ENCODE measurements at regions not wholly inside any gene's neighbourhood (a gene's known extent, or its start where the extent isn't known, plus 50 kb on each side); places are given as distances from the start of the nearest gene placed in this dataset.
"Not testable (repeated sequence)": the region's sequence is repeated elsewhere in the genome, so short reads cannot be mapped to it uniquely, and the experiment has no call there.

- H3K4me3 Mint-ChIP-seq: no peak overlapping the region
- CTCF ChIA-PET: no interaction called here
- no peak overlapping the region for H3K27ac Mint-ChIP-seq
- no peaks in the 10 kb centered on the region for H3K36me3 Mint-ChIP-seq
- no peaks in the 10 kb centered on the region for H3K4me1 Mint-ChIP-seq
- H3K9me3 Mint-ChIP-seq (ENCODE audit: low read depth): no peaks in the 10 kb centered on the region
- no peak for ATAC-seq
- no peaks in the 10 kb centered on the region for H3K27me3 Mint-ChIP-seq
- no peak for DNase-seq
Measured at GRCh38 chr6:10081957-10082356, 332.9 kb downstream of the TFAP2A start.

DNA sequence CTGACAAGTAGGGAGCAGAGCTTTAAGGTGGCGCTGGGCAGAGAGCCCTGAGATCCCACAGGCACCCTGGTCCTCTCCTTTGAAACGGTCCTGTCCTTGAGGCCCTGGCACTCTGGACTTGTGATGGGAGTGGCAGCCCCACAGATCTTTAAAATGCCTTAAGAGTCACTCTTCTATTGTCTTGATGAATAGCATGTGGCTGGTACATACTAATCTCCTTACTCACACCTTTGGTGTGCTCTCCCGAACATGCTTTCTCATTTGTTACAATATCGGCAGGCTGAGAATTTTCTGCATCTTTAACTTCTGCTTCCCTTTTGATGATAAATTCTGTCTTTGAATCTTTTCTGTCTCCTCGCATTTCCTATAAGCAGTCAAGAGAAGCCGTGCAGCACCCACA, 333.8 kb downstream of the TFAP2A start:
- no peaks in the 10 kb centered on the region for H3K27me3 Mint-ChIP-seq
- H3K9me3 Mint-ChIP-seq (ENCODE audit: low read depth): no peaks in the 10 kb centered on the region
- no peak overlapping the region for H3K4me3 Mint-ChIP-seq
- CTCF ChIA-PET: no interaction called here
- no peaks in the 10 kb centered on the region for H3K4me1 Mint-ChIP-seq
- no peaks in the 10 kb centered on the region for H3K36me3 Mint-ChIP-seq
- no peak for ATAC-seq
- DNase-seq: no peak
- no peak overlapping the region for H3K27ac Mint-ChIP-seq

DNA sequence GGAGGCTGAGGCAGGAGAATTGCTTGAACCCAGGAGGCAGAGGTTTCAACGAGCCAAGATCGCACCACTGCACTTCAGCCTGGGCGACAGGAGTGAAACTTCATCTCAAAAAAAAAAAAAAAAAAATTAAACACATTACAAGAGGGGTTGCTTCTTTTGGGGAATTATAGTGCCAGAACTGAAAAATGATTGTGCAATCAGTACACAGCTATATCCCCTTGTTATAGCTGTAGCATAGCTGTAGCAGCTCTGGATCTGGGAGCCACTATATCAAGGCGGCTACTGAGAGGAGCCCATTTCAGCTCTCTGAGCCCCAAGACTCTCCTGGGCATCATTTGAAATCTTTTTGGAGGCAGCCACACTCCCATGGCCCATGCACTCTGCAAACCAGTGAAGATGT, 334.3 kb downstream of the TFAP2A start:
- H3K4me3 Mint-ChIP-seq: no peak overlapping the region
- H3K27me3 Mint-ChIP-seq: no peaks in the 10 kb centered on the region
- CTCF ChIA-PET: no interaction called here
- H3K9me3 Mint-ChIP-seq (ENCODE audit: low read depth): peaks cover 1% of the 10 kb centered on the region
- DNase-seq: no peak
- no peak for ATAC-seq
- H3K4me1 Mint-ChIP-seq: no peaks in the 10 kb centered on the region
- no peak overlapping the region for H3K27ac Mint-ChIP-seq
- no peaks in the 10 kb centered on the region for H3K36me3 Mint-ChIP-seq

- no peak overlapping the region for H3K27ac Mint-ChIP-seq
- H3K27me3 Mint-ChIP-seq: no peaks in the 10 kb centered on the region
- H3K4me1 Mint-ChIP-seq: no peaks in the 10 kb centered on the region
- peaks cover 8% of the 10 kb centered on the region for H3K9me3 Mint-ChIP-seq (ENCODE audit: low read depth)
- CTCF ChIA-PET: no interaction called here
- ATAC-seq (no peak), DNase-seq (no peak)
- H3K4me3 Mint-ChIP-seq: no peak overlapping the region
- no peaks in the 10 kb centered on the region for H3K36me3 Mint-ChIP-seq
Measured at GRCh38 chr6:10078581-10078980, 336.3 kb downstream of the TFAP2A start.

GRCh38 chr6:10074726-10075125, 340.1 kb downstream of the TFAP2A start:
- H3K4me3 Mint-ChIP-seq; H3K27ac Mint-ChIP-seq; CTCF ChIA-PET; H3K4me1 Mint-ChIP-seq; DNase-seq; H3K9me3 Mint-ChIP-seq (ENCODE audit: low read depth); H3K36me3 Mint-ChIP-seq; ATAC-seq; H3K27me3 Mint-ChIP-seq: not testable (repeated sequence)

GRCh38 chr6:10073341-10073740, 341.5 kb downstream of the TFAP2A start:
- no peak for ATAC-seq
- no peak overlapping the region for H3K4me3 Mint-ChIP-seq
- CTCF ChIA-PET: no interaction called here
- H3K4me1 Mint-ChIP-seq: no peaks in the 10 kb centered on the region
- no peak for DNase-seq
- no peak overlapping the region for H3K27ac Mint-ChIP-seq
- H3K27me3 Mint-ChIP-seq: no peaks in the 10 kb centered on the region
- no peaks in the 10 kb centered on the region for H3K36me3 Mint-ChIP-seq
- H3K9me3 Mint-ChIP-seq (ENCODE audit: low read depth): peaks cover 8% of the 10 kb centered on the region

DNA sequence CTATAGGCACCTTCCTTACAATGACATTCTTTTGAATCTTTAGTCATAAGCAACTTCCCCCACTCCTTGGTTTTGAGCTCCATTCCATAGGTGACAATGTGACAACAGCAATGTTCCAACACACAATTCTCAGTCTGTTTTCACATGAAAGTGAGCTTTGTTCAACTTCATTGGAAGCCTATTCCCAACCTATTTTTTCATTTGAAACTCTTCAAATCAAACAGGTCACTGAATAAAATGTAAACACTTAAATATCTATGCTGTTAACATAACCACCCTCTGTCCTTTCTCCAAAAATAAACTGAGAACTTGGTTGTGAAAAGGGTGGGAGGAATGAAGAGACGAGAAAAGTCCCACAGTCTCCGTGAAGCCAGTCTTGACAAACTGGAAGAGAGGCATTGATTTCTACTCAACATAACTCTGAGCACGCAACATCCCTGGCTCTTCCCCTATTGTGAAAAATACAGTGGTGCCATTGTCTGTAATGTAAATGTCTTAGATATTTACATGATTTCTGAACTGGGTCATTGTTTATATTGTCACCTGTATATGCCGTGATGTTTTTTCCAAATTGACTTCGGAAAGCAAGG, 343.1 kb downstream of the TFAP2A start:
- Mint-ChIP-seq H3K27me3 (no peaks in the 10 kb centered on the region), H3K9me3 (ENCODE audit: low read depth) (peaks cover 8% of the 10 kb centered on the region), H3K4me1 (no peaks in the 10 kb centered on the region), H3K4me3 (no peak overlapping the region), H3K27ac (no peak overlapping the region), H3K36me3 (no peaks in the 10 kb centered on the region)
- ATAC-seq (no peak), DNase-seq (no peak)
- CTCF ChIA-PET: no interaction called here

GRCh38 chr6:10060004-10060403, 354.9 kb downstream of the TFAP2A start:
- CTCF ChIA-PET: no interaction called here

DNA sequence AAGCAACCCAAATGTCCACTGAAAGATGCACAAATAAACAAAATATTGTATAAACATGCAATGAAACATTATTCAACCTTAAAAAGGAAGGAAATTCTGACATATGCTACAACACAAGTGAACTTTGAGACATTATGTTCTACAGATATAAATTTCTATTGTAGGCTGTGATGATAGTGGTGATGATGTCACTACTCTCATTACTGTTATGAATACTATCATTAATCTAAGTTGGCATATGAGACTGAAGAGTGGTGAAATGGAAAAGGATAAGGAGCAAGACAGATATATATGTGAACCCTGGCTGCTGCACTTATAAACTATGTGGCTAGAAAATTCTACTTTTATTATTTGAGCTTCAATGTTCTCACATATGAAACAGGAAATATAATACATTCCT, 360.2 kb downstream of the TFAP2A start:
- Mint-ChIP-seq H3K4me3 (no peak overlapping the region), H3K27ac (no peak overlapping the region), H3K9me3 (ENCODE audit: low read depth) (peaks cover 8% of the 10 kb centered on the region), H3K4me1 (no peaks in the 10 kb centered on the region), H3K36me3 (no peaks in the 10 kb centered on the region), H3K27me3 (no peaks in the 10 kb centered on the region)
- ATAC-seq: no peak
- CTCF ChIA-PET: no interaction called here
- DNase-seq: no peak

More at GRCh38 chr6:10060004-10060403, 354.9 kb downstream of the TFAP2A start:
- H3K4me1 Mint-ChIP-seq: no peaks in the 10 kb centered on the region
- H3K27ac Mint-ChIP-seq: no peak overlapping the region
- no peaks in the 10 kb centered on the region for H3K27me3 Mint-ChIP-seq
- DNase-seq (no peak), ATAC-seq (no peak)
- H3K9me3 Mint-ChIP-seq (ENCODE audit: low read depth): peaks cover 3% of the 10 kb centered on the region
- no peak overlapping the region for H3K4me3 Mint-ChIP-seq
- no peaks in the 10 kb centered on the region for H3K36me3 Mint-ChIP-seq

DNA sequence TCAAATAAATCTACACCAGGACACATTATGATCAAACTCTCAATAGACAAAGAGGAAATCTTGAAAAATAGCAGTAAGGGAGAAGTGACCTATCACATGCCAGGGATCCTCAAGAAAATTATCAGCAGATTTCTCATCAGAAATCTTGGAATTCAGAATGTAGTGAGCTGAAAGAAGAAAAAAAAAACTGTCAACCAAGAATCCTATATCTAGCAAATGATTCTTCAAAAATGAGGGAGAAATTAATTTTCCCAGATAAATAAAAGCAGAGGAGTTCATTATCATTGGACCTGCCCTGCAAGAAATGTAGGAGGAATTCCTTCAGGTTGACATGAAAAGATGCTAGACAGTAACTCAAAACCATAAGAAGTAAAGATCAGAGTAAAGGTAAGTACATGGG, 363.6 kb downstream of the TFAP2A start:
- no peaks in the 10 kb centered on the region for H3K36me3 Mint-ChIP-seq
- CTCF ChIA-PET: no interaction called here

GRCh38 chr6:10048370-10049297, 366.2 kb downstream of the TFAP2A start:
- Mint-ChIP-seq H3K4me3 (no peak overlapping the region), H3K36me3 (no peaks in the 10 kb centered on the region), H3K27me3 (no peaks in the 10 kb centered on the region), H3K9me3 (ENCODE audit: low read depth) (peaks cover 8% of the 10 kb centered on the region), H3K4me1 (no peaks in the 10 kb centered on the region), H3K27ac (no peak overlapping the region)
- ATAC-seq (no peak), DNase-seq (no peak)
- CTCF ChIA-PET: no interaction called here

More for the DNA sequence above, 363.6 kb downstream of the TFAP2A start:
- Mint-ChIP-seq H3K4me3 (no peak overlapping the region), H3K9me3 (ENCODE audit: low read depth) (peaks cover 8% of the 10 kb centered on the region), H3K27ac (no peak overlapping the region), H3K27me3 (no peaks in the 10 kb centered on the region), H3K4me1 (no peaks in the 10 kb centered on the region)
- ATAC-seq: no peak
- no peak for DNase-seq

- Mint-ChIP-seq H3K27me3 (no peaks in the 10 kb centered on the region), H3K4me1 (no peaks in the 10 kb centered on the region), H3K9me3 (ENCODE audit: low read depth) (no peaks in the 10 kb centered on the region), H3K4me3 (no peak overlapping the region), H3K27ac (no peak overlapping the region), H3K36me3 (no peaks in the 10 kb centered on the region)
- CTCF ChIA-PET: no interaction called here
- ATAC-seq (no peak), DNase-seq (no peak)
Measured at GRCh38 chr6:10042280-10042679, 372.6 kb downstream of the TFAP2A start.

GRCh38 chr6:10033223-10033829, 381.5 kb downstream of the TFAP2A start:
- Mint-ChIP-seq H3K9me3 (ENCODE audit: low read depth) (peaks cover 1% of the 10 kb centered on the region), H3K4me1 (no peaks in the 10 kb centered on the region)
- CTCF ChIA-PET: no interaction called here

DNA sequence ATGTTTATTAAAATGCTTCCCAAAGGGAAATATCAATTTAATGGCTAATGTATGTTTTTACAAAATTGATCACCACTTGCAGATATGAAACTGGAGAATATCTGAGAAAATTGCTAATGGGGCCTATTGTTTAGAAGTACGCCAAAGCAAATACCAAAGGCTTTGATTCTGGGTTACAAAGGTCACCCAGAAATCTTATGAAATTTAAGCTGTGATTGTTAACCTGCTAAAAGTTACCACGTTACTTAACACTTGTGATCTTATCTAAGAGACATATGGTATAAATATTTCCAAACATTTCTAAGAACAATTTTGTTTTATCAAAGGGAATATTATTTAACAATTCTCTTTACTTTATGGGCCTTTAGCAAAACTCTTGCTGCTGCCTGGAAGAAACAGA, 383.3 kb downstream of the TFAP2A start:
- ATAC-seq (no peak), DNase-seq (no peak)
- Mint-ChIP-seq H3K4me3 (no peak overlapping the region), H3K9me3 (ENCODE audit: low read depth) (peaks cover 1% of the 10 kb centered on the region), H3K4me1 (no peaks in the 10 kb centered on the region), H3K27ac (no peak overlapping the region), H3K36me3 (no peaks in the 10 kb centered on the region), H3K27me3 (no peaks in the 10 kb centered on the region)
- CTCF ChIA-PET: interaction anchor here (1.4 kb wide), 1 partner anchor 403 kb away, joined by 8 read pairs; no protein-coding TSS in a partner anchor

More at GRCh38 chr6:10033223-10033829, 381.5 kb downstream of the TFAP2A start:
- no peaks in the 10 kb centered on the region for H3K36me3 Mint-ChIP-seq
- no peak for ATAC-seq
- no peak overlapping the region for H3K27ac Mint-ChIP-seq
- DNase-seq: no peak
- H3K4me3 Mint-ChIP-seq: no peak overlapping the region
- H3K27me3 Mint-ChIP-seq: no peaks in the 10 kb centered on the region

Data from activated CD8-positive, alpha-beta memory T cell treated with anti-CD3 and anti-CD28 coated beads, Interleukin-2, amount 10 ng/mL, durations not matched to agents 7 days and 5 days (primary cell).